Neural progenitor cell (in vitro differentiated cells): ENCODE measurements at regions not wholly inside any gene's neighbourhood (a gene's known extent, or its start where the extent isn't known, plus 50 kb on each side); places are given as distances from the start of the nearest gene placed in this dataset.

Experiments
- EZH2 ChIP-seq: fragments of 200-600 bp; sonication (generic); IDR thresholded peaks from 2 replicates; pipeline ENCODE4 v1.6.1; 2017; ENCODE audit warnings: antibody characterized with exemption, mild to moderate bottlenecking, moderate library complexity
- TF ChIP-seq, protein P1 (sequence below): fragments of 200-600 bp; sonication (generic); IDR thresholded peaks from 2 replicates; pipeline ENCODE4 v1.5.1; 2017; ENCODE audit warnings: antibody characterized with exemption, mild to moderate bottlenecking

DNA sequence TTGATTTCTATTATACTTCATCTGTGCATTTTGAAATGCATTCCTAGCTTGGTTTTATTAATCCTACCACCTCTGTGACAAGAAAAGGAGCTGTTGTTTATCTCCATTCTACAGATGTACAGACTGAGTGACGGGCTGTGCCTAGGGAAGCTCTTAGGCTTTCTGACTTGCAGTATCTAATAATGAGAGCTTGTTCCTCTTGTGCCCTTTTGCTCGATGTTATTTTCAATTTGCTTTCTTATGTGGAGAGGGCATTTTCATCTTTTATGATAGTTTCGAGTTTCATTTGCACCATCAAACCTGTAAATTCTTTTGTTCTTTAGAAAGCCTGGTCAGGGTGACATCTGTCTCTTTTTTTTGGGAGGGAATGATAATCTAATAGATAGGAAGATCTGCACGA is 256.5 kb downstream of the C4orf33 start:
- TF ChIP-seq, protein P1, sequence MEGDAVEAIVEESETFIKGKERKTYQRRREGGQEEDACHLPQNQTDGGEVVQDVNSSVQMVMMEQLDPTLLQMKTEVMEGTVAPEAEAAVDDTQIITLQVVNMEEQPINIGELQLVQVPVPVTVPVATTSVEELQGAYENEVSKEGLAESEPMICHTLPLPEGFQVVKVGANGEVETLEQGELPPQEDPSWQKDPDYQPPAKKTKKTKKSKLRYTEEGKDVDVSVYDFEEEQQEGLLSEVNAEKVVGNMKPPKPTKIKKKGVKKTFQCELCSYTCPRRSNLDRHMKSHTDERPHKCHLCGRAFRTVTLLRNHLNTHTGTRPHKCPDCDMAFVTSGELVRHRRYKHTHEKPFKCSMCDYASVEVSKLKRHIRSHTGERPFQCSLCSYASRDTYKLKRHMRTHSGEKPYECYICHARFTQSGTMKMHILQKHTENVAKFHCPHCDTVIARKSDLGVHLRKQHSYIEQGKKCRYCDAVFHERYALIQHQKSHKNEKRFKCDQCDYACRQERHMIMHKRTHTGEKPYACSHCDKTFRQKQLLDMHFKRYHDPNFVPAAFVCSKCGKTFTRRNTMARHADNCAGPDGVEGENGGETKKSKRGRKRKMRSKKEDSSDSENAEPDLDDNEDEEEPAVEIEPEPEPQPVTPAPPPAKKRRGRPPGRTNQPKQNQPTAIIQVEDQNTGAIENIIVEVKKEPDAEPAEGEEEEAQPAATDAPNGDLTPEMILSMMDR = no peak
- no peak for TF ChIP-seq EZH2
